ENCODE measurements at regions not wholly inside any gene's neighbourhood (a gene's known extent, or its start where the extent isn't known, plus 50 kb on each side); places are given as distances from the start of the nearest gene placed in this dataset.

DNA sequence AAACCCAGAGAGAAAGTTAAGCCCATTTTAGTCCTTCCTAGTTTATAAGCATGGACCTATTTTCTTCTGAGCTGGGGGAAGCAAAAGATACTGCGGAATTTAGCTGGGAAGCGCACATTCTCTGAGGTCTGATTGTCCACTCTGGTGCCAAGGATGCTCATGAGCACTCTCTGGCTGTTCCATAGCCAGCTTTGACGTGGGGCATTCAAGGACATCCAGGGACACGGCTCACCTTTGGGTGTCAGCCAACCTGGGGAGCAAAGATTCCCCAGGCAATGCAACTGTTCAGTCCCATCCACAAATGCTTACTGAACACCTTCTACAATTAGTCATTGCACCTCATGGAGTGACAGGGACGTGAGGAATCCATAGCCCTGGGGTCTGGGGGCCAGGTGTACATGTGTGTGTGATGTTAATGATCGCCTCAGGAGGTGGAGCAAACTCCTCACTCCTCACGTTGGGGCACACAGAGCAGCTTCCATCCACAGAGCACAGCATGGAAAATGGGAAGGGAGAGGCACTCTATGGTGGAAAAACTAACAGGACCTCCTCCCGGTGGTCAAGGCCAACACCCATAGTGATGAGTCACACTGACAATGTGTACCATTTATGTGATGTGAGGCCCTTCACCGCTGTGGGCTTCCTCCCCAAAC, 67.5 kb upstream of the IGFBP3 start:
- DNase-seq, result no peak

DNA sequence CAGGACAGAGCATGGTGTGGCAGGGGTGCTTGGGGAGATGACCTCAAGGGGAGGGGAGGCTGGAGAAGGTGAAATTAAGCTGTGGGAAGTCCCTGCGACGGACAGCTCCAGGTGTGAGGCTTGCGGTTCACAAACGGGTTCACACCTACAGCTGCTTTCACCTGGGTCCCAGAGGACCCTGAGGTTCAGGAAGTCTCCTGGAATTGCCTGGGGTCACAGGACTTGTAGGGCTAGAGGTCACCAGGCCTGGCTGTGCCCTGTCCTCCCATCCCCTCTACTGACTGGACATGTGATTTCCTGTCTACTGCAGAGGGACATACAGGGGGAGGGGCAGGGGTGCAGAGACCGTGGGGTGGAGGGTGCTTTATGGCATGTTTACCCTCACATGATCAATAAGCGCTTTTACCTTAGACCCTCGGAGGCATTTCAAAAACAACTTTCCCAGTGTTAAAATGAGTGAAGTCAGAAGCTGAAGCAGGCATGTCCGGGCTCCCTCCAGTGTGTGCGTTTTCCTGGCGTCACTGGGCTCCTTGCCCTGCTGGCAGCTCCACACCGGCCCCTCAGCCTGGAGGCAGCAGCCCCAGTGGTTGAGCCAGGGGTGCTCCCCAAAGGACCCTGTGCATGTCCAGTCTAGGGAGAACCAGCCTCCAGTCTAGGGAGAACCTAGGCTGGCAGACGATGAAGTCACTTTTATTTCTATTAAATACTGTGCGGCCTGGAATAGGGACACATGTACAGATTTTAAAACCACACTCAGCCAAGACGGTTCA, 66.6 kb upstream of the IGFBP3 start:
- no peak for DNase-seq

- DNase-seq, result no peak
These were observed 65.6 kb upstream of the IGFBP3 start for GRCh38 chr7:45986355-45987298.

DNA sequence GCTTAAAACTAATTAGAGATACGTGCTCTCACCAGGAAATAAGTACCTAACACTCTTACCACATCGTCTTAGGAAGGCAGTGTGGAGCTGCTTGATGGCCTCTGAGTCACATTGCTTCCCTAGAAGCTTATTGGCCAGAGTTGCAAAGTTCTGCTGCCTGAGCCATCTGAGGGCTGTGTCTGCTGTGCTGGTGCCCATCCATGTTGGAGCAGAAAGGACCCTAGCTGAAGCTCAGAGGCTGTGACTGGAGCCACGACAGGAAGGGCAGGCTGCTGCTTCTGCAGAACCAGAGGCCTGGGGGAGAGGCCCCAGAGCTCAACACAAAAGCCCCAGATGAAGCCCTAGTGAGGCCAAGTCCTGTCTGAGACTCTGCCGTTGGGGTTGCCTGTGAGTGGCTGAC, 64.8 kb upstream of the IGFBP3 start:
- no peak for DNase-seq

DNA sequence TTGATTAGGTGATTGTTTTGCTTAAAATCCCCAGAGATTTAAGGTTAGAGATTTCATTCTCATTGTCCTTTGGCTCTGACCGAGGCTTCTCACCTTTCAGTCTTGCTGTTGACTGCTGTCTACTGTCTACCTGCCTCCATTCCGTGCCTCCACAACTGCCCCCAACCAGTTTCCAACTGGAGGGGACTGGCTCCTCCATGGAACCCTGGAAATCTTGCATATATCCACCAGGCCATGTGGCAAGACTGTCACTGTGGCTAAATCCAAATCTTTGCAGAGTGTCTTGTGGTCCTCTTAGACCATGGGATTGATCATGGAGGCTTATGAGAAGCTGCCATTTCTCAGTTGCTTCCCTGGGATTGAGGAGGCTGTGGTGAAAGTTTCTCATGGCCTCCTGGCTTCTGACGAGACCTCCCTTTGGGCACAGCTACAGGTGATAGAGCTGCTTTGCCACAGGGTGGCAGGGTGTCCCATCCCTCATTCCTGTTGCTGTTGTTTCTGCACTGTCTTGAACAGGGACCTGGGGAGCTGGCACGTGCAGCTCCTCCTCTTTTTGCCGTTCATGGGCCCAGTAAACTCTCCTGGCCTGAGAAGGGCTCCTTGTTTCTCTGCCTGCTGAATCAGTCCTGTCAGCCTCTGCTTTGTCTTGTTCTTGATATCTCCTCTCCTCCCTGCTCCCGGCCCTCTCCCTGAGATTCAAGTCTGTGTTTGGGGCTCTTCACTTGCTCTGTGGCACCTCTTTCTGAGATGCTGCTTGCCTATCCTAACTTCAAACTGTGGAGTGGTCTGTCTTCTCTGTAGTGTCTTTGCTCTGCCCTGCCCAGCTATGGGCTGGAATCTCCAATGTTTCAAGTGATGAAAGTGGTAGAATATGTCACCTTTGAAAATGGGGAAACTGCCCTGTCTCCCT, 63.6 kb upstream of the IGFBP3 start:
- peak; percentile 57 for DNase-seq

GRCh38 chr7:45983720-45984255, 62.7 kb upstream of the IGFBP3 start:
- no peak for DNase-seq

DNA sequence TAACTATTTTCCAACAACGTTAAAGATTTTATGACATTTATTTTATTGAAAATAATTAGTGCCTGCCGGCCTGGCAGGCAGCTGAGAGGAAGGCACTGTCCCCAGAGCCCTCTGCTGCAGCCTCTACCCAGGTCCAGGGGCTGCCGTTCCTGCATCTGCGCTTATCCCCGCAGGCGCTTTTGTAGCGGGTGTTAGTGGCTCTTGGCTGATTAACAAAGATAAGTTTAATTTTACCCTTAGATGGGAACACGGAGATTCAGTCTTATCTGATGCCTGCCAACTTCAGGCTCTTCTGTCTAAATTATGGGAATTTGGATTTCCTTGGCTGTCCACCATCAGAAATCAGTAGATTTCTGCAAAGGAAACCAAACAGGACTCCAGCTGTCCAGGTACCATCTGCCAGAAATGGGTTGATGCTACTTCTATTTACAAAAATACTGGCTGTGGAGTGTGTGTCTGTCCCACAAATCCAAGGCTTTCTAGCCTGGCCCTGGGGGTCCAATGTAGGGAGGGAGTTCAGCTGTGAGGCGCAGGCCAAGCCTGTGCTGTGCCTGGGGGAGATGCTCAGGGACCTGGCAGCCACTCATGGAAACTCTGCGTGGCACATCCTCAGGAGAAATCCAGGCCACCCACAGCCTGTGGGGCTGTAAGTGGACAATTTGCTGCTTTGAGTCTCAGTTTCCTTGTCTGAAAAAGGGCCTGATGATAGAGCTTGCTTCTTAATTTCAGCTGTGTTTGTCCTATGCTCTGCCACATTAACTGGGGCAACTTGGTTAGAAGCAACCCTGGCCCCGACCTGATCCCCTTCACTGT, 62.0 kb upstream of the IGFBP3 start:
- DNase-seq, result no peak

GRCh38 chr7:45982132-45982531, 61.1 kb upstream of the IGFBP3 start:
- DNase-seq, result no peak

DNA sequence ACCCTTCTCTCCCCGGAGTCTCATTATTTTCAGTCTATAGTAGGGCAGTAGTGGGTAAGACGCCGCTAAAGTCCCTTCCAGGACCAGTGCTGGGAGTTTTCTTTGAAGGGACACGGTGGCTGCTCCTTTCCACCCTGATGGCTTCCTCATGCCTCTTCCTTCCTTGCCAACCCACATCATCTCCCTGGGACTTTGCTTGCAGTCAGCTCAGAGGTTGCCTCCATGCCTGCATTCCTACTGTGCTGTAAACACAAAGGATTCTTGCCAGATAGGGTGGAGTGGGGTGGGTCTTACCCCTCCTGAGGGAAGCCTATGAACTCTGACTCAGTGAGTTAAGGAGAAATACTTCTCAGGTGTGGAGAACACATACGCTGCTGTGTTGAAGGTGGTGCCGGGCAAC, 59.9 kb upstream of the IGFBP3 start:
- DNase-seq, result no peak

DNA sequence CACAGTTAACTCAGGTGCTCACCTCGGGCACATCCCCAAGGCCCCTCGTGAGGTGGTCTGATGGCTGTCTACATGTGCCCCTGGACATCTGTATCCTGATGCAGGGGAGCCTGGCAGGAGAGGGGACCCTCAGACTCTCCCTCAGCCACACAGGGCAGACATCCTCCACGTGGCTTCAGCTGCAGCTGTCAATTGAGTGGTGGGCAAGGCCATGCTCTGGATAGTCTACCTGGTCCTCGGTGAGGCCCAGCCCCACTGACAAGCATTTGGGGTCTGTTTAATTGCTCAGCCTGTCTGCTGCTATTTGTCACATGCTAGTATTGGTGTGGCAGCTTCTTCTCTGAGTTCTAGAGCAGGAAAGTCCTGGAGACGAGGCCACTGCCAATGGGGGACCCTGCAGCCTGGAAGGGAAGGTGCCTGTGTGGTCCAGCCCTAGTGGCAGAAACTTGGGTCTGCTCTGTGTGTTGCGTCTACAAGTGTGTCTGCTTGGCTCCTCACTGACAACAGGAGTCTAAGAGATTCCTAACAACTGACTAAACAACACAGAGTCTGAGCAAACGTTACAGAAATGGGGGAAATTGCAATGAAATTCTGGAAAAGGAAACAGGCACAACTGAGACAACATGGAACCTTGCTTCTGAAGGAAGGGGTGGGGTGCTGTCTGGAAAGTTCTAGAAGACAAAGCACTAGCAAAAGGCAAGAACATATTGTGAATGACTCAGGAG, 59.3 kb upstream of the IGFBP3 start:
- no peak for DNase-seq

DNA sequence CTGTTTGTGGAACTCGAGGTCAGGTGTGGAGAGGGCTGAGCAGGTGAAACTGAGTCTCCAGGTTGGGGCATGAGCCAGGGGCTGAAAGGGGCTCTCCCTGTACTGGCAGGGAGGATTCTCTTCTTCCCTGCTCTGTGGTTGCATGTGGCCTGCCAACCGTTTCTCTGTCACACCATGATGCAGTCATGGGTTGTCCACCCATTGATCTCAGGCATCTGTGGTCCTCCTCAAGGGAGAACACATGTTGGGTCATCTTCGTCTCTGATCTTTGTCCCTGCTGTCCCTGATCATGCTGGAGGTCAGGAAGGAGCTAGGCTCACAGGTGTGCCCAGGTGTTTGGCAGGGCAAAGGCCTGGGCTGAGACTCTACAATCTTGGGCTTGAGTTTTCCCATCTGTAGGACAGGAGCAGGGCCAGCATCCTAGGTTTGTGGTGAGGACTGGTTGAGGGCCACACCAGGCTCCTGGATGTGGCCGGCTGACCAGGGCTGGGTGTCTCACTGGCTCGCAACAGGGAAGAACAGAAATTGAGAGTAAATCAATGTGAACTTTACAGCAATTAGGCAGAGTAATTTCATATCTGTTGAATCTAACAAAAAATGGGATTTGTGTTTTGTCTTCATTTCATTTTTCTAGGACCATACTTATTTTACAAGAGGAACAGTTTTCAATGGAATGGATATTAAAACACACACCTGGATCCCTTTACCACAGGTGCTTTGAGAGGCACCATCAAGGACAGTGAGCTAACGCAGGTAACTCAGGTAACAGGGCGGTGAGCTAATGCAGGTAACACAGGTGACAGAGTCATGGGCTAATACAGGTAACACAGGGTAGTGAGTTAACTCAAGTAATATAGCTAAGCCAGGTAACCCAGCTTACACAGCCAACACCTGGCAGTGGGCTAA, 58.5 kb upstream of the IGFBP3 start:
- peak; percentile 42 for DNase-seq

- no peak for DNase-seq
These were observed 57.7 kb upstream of the IGFBP3 start for GRCh38 chr7:45978731-45979211.

- DNase-seq, result peak; percentile 96
These were observed 57.1 kb upstream of the IGFBP3 start for GRCh38 chr7:45978010-45978681.

GRCh38 chr7:45977256-45977780, 56.2 kb upstream of the IGFBP3 start:
- no peak for DNase-seq

DNA sequence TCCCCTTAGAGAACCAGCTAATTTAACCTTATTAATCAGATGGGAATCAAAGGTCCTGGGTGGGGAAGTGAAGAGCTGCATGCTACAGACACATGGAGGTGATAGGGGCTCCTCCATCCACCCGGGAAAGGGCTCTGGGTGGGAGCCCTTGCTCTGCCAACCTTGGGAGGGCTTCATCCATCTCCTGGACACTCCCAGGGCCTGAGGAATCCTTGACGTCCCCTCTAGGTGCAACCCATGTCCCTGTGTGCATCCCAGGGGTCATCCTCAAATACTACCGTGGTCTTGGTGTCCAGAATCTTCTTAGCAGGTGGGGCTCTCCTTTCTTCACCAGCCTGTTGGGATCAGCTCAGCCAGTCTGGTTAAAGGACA, 55.4 kb upstream of the IGFBP3 start:
- DNase-seq, result no peak

DNA sequence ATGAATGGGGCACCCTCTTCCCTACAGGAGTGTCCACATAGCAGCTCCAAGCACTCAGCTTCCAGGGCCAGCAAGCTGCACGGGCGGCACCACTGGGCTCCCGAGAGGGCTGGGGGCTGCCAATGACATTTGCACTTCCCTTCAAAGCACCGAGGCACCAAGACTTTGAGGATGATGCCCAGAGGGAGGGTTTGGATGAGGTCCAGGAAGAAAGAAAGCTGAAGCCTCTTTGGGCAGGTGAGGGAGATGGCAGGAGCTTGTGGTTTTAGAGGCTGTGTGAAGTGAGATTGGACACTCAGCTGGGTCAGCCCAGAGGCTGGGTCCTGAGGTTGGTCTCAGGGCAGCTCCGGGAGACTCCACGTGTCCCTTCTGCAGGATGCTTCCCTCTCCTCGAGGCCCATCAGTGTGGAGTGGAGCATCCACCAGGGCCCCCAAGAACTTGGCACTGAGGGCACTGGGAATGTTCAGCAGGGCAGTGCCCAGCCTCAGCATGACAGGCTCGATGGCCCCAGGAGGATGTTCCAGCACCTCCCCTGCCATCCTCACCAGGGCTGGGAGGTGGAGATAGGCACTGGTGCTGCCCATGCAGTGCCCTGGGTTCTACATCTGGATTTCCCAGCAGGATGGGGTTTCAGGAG, 54.9 kb upstream of the IGFBP3 start:
- no peak for DNase-seq

GRCh38 chr7:45975367-45975766, 54.3 kb upstream of the IGFBP3 start:
- DNase-seq, result peak; percentile 18
